ENCODE measurements at regions not wholly inside any gene's neighbourhood (a gene's known extent, or its start where the extent isn't known, plus 50 kb on each side); places are given as distances from the start of the nearest gene placed in this dataset.

GRCh38 chr18:32877371-32877770 lies 104.5 kb upstream of the KLHL14 start:
- Histone ChIP-seq H2AFZ (ENCODE audit: low read depth, low read length) (no peak overlapping the region), H3K27ac (ENCODE audit: low read length) (no peak overlapping the region), H3K9ac (ENCODE audit: low read length) (no peak overlapping the region), H3K9me3 (ENCODE audit: low read length) (no peaks in the 10 kb centered on the region), H3F3A (ENCODE audit: insufficient read depth, low read length, poor library complexity, severe bottlenecking) (no peaks in the 10 kb centered on the region), H4K20me1 (ENCODE audit: insufficient read depth) (no peaks in the 10 kb centered on the region), H3K4me3 (ENCODE audit: low read length) (no peak overlapping the region), H3K4me2 (ENCODE audit: low read length) (no peak overlapping the region), H3K36me3 (ENCODE audit: insufficient read depth, low read length) (no peaks in the 10 kb centered on the region), H3K9me2 (ENCODE audit: insufficient read depth, low read length) (no peaks in the 10 kb centered on the region), H3K27me3 (ENCODE audit: insufficient read depth, low read depth, low read length) (no peaks in the 10 kb centered on the region), H3K79me2 (replicated peaks; ENCODE audit: insufficient read depth, low read length) (no peaks in the 10 kb centered on the region)
- TF ChIP-seq SMC3 (conservative IDR thresholded peaks at IDR 0.05; ENCODE audit: poor library complexity) (no peak), RAD21 (conservative IDR thresholded peaks at IDR 0.05) (no peak), TAF1 (IDR thresholded peaks at IDR 0.05; ENCODE audit: low read depth) (no peak), REST (IDR thresholded peaks at IDR 0.05; ENCODE audit: borderline replicate concordance) (no peak), MXI1 (conservative IDR thresholded peaks at IDR 0.05; ENCODE audit: poor library complexity, severe bottlenecking) (no peak), EP300 (conservative IDR thresholded peaks at IDR 0.05; ENCODE audit: poor library complexity, severe bottlenecking) (no peak), EZH2 (IDR thresholded peaks at IDR 0.05; ENCODE audit: borderline replicate concordance, insufficient read depth, low read length, poor library complexity, severe bottlenecking) (no peak), POLR2AphosphoS5 (IDR thresholded peaks at IDR 0.05) (no peak), CTCF (IDR thresholded peaks at IDR 0.05; ENCODE audit: poor library complexity, severe bottlenecking) (no peak)

- Histone ChIP-seq H3K9me3 (ENCODE audit: low read length) (no peaks in the 10 kb centered on the region), H3K27me3 (ENCODE audit: insufficient read depth, low read depth, low read length) (no peaks in the 10 kb centered on the region), H3K36me3 (ENCODE audit: insufficient read depth, low read length) (no peaks in the 10 kb centered on the region), H3K27ac (ENCODE audit: low read length) (no peak overlapping the region), H2AFZ (ENCODE audit: low read depth, low read length) (no peak overlapping the region), H3F3A (ENCODE audit: insufficient read depth, low read length, poor library complexity, severe bottlenecking) (no peaks in the 10 kb centered on the region), H3K79me2 (replicated peaks; ENCODE audit: insufficient read depth, low read length) (no peaks in the 10 kb centered on the region), H3K9me2 (ENCODE audit: insufficient read depth, low read length) (no peaks in the 10 kb centered on the region), H3K4me2 (ENCODE audit: low read length) (no peak overlapping the region), H3K4me3 (ENCODE audit: low read length) (no peak overlapping the region), H3K9ac (ENCODE audit: low read length) (no peak overlapping the region), H4K20me1 (ENCODE audit: insufficient read depth) (no peaks in the 10 kb centered on the region)
- TF ChIP-seq MXI1 (conservative IDR thresholded peaks at IDR 0.05; ENCODE audit: poor library complexity, severe bottlenecking) (no peak), EP300 (conservative IDR thresholded peaks at IDR 0.05; ENCODE audit: poor library complexity, severe bottlenecking) (no peak), SMC3 (conservative IDR thresholded peaks at IDR 0.05; ENCODE audit: poor library complexity) (no peak), TAF1 (IDR thresholded peaks at IDR 0.05; ENCODE audit: low read depth) (no peak), EZH2 (IDR thresholded peaks at IDR 0.05; ENCODE audit: borderline replicate concordance, insufficient read depth, low read length, poor library complexity, severe bottlenecking) (no peak), REST (IDR thresholded peaks at IDR 0.05; ENCODE audit: borderline replicate concordance) (no peak), RAD21 (conservative IDR thresholded peaks at IDR 0.05) (no peak), POLR2AphosphoS5 (IDR thresholded peaks at IDR 0.05) (no peak), CTCF (IDR thresholded peaks at IDR 0.05; ENCODE audit: poor library complexity, severe bottlenecking) (no peak)
These were observed 102.8 kb upstream of the KLHL14 start for GRCh38 chr18:32875625-32876024.
